IMR-90 (cell line): ENCODE measurements at regions not wholly inside any gene's neighbourhood (a gene's known extent, or its start where the extent isn't known, plus 50 kb on each side); places are given as distances from the start of the nearest gene placed in this dataset.

Experiments
- ATAC-seq: fragments of 200-7000 bp; cut with Tn5 transposase; 2 replicates; pipeline ENCODE4 v1.9.1; 2020; ENCODE audit warnings: low read depth, mild to moderate bottlenecking, moderate library complexity
- BruUV-seq: library from RNA; stranded (reverse); fragments of 400-500 nt; replicated peaks from 2 replicates; lab custom pipeline; 2021; lab: Mats Ljungman, UMichigan
- CTCF ChIA-PET: fragments of 300-600 bp; formaldehyde crosslinking; extraction: SDS; loops from one replicate; lab custom pipeline; 2021; ENCODE audit warnings: antibody characterized with exemption; lab: Yijun Ruan, JAX
- POLR2A ChIA-PET: fragments of 300-600 bp; sonication (Branson Sonifier 250); formaldehyde crosslinking; loops from one replicate; lab custom pipeline; 2022; ENCODE audit warnings: antibody characterized with exemption; ENCODE audit not compliant: unreplicated experiment; lab: Charles Lee
- DNase-seq: peaks from one replicate; pipeline ENCODE4 v3.0.0; 2013
- H2AFZ ChIP-seq: replicated peaks from 2 replicates; pipeline ENCODE3; 2013; ENCODE audit warnings: low read length, mild to moderate bottlenecking; ENCODE audit not compliant: poor library complexity
- H2AK5ac ChIP-seq: 2 replicates; pipeline ENCODE4 v1.6.1; 2013; ENCODE audit warnings: low read depth, low read length, inconsistent platforms
- H2AK9ac ChIP-seq: replicated peaks from 2 replicates; pipeline ENCODE3; 2013; ENCODE audit warnings: mild to moderate bottlenecking, low read depth, low read length, moderate library complexity; ENCODE audit not compliant: poor library complexity
- H2BK120ac ChIP-seq: 2 replicates; pipeline ENCODE4 v1.6.1; 2013; ENCODE audit warnings: low read depth, low read length, inconsistent platforms
- H2BK15ac ChIP-seq: 3 replicates; pipeline ENCODE4 v1.6.1; 2013; ENCODE audit warnings: low read depth, low read length, inconsistent platforms
- H2BK20ac ChIP-seq: 2 replicates; pipeline ENCODE4 v1.6.1; 2013; ENCODE audit warnings: low read depth, mild to moderate bottlenecking, inconsistent platforms, low read length, moderate library complexity
- H2BK5ac ChIP-seq: 2 replicates; pipeline ENCODE4 v1.6.1; 2013; ENCODE audit warnings: mild to moderate bottlenecking, low read depth, low read length, inconsistent platforms; ENCODE audit not compliant: poor library complexity, severe bottlenecking
- H3K14ac ChIP-seq: replicated peaks from 2 replicates; pipeline ENCODE4 v1.6.1; 2013; ENCODE audit warnings: low read depth, low read length, inconsistent platforms
- H3K18ac ChIP-seq: 2 replicates; pipeline ENCODE4 v1.6.1; 2013; ENCODE audit warnings: low read depth, low read length, control low read depth
- H3K23ac ChIP-seq: 2 replicates; pipeline ENCODE4 v1.6.1; 2013; ENCODE audit warnings: low read depth, low read length, inconsistent platforms
- H3K27ac ChIP-seq: 2 replicates; pipeline ENCODE4 v1.5.1; 2013; ENCODE audit warnings: mild to moderate bottlenecking, control low read depth, low read length; ENCODE audit not compliant: insufficient read depth
- H3K27me3 ChIP-seq: 2 replicates; pipeline ENCODE4 v1.6.1; 2013; ENCODE audit warnings: low read length; ENCODE audit not compliant: control insufficient read depth, insufficient read depth
- H3K36me3 ChIP-seq: 2 replicates; pipeline ENCODE4 v1.6.1; 2013; ENCODE audit warnings: low read length, mixed read lengths; ENCODE audit not compliant: control insufficient read depth, insufficient read depth
- H3K4ac ChIP-seq: 2 replicates; pipeline ENCODE4 v1.6.1; 2013; ENCODE audit warnings: low read depth, low read length, inconsistent platforms
- H3K4me1 ChIP-seq: 2 replicates; pipeline ENCODE4 v1.6.1; 2013; ENCODE audit warnings: low read length, mixed read lengths; ENCODE audit not compliant: control insufficient read depth, insufficient read depth
- H3K4me2 ChIP-seq: 2 replicates; pipeline ENCODE4 v1.6.1; 2013; ENCODE audit warnings: low read depth, mild to moderate bottlenecking, control low read depth, low read length, moderate library complexity
- H3K4me3 ChIP-seq: 2 replicates; pipeline ENCODE4 v1.5.1; 2013; ENCODE audit warnings: low read depth, mild to moderate bottlenecking, control low read depth, low read length, moderate library complexity; ENCODE audit not compliant: insufficient read depth
- H3K56ac ChIP-seq: 2 replicates; pipeline ENCODE4 v1.6.1; 2013; ENCODE audit warnings: low read length, inconsistent platforms; ENCODE audit not compliant: insufficient read depth; ENCODE audit errors: extremely low read depth
- H3K79me1 ChIP-seq, 2 experiments: 2 replicates each; pipeline ENCODE4 v1.6.1; 2013; ENCODE audit warnings: low read length in 2 of 2, inconsistent platforms in 1 of 2, low read depth in 1 of 2
- H3K9ac ChIP-seq: 2 replicates; pipeline ENCODE4 v1.6.1; 2013; ENCODE audit warnings: low read depth, low read length, control low read depth
- H3K9me1 ChIP-seq: 2 replicates; pipeline ENCODE4 v1.6.1; 2013; ENCODE audit warnings: low read length, inconsistent platforms; ENCODE audit not compliant: insufficient read depth
- H3K9me3 ChIP-seq: 2 replicates; pipeline ENCODE4 v1.6.1; 2013; ENCODE audit warnings: low read length; ENCODE audit not compliant: control insufficient read depth, insufficient read depth
- H4K20me1 ChIP-seq: 2 replicates; pipeline ENCODE4 v1.6.1; 2013; ENCODE audit warnings: low read length, inconsistent platforms; ENCODE audit not compliant: insufficient read depth
- H4K5ac ChIP-seq: 2 replicates; pipeline ENCODE4 v1.6.1; 2013; ENCODE audit warnings: mild to moderate bottlenecking, low read depth, low read length, control low read depth
- H4K8ac ChIP-seq, 2 experiments: 2 replicates each; pipeline ENCODE4 v1.6.1; 2013; ENCODE audit warnings: low read depth in 2 of 2, low read length in 2 of 2, control low read depth in 1 of 2, inconsistent platforms in 1 of 2
- H4K91ac ChIP-seq: 2 replicates; pipeline ENCODE4 v1.6.1; 2013; ENCODE audit warnings: low read depth, low read length, inconsistent platforms; ENCODE audit not compliant: insufficient read depth
- BHLHE40 ChIP-seq: fragments of 150-350 bp; IDR thresholded peaks from 2 replicates; pipeline ENCODE4 v1.6.1; 2016; ENCODE audit warnings: mild to moderate bottlenecking, low read depth, low read length
- CEBPB ChIP-seq: IDR thresholded peaks from 2 replicates; pipeline ENCODE4 v1.6.1; 2012; ENCODE audit warnings: low read depth, low read length, improper control_type of control experiment
- RAD21 ChIP-seq: IDR thresholded peaks from 2 replicates; pipeline ENCODE4 v1.6.1; 2012; ENCODE audit warnings: low read length, improper control_type of control experiment
- RFX5 ChIP-seq: IDR thresholded peaks from 2 replicates; pipeline ENCODE4 v1.8.0; 2012; ENCODE audit warnings: low read depth, mild to moderate bottlenecking, low read length, moderate library complexity
- SMC3 ChIP-seq: fragments of 150-350 bp; IDR thresholded peaks from 2 replicates; pipeline ENCODE4 v1.6.1; 2016; ENCODE audit warnings: low read depth, mild to moderate bottlenecking, antibody characterized with exemption, low read length, moderate library complexity
- WGBS, 2 experiments: methylation state at CpG; one replicate each; pipeline versions ENCODE4 v1.1.5 to v1.1.7; 2013; ENCODE audit warnings: missing lambda C conversion rate in 2 of 2; ENCODE audit not compliant: insufficient read length in 1 of 2; ENCODE audit errors: extremely low coverage in 2 of 2; 5-methylcytosine and 5-hydroxymethylcytosine counted together
- dilution Hi-C: fragments of 300-500 bp; cut with HindIII; formaldehyde crosslinking; loops from one replicate; pipeline ENCODE4 v1.14.3; 2018; ENCODE audit warnings: low sequenced_read_pairs; ENCODE audit not compliant: unreplicated experiment
- in situ Hi-C: fragments of 300-500 bp; cut with MboI; formaldehyde crosslinking; loops from 3 replicates; pipeline ENCODE4 v1.14.3; 2019; ENCODE audit warnings: low sequenced_read_pairs, inconsistent platforms, mixed read lengths
- intact Hi-C: fragments of 100-400 bp; cut with micrococcal nuclease; formaldehyde crosslinking; loops from 2 replicates; pipeline ENCODE4 v1.10.0; 2022

DNA sequence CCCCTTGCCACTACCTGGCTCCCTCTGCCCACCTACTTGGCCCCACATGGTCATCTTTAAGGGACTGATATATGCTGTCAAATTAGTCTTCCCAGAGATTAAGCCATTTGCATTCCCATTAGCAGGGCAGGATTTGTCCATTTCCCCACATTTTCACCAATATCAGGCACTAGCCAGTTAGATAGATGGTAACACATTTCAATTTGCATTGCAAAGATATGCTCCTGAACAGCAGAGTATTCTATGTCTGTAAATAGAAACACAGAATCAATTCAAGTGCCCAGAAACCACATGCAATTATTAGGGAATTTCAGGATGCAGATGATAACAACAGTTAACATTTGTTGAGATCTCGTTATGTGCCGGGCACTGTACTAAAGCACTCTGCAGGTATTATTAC is 92.6 kb upstream of the IL12B start:
- Histone ChIP-seq H3K56ac (no peak overlapping the region), H3K27ac (no peak overlapping the region), H2BK20ac (no peak overlapping the region), H3K4me2 (no peak overlapping the region), H2BK5ac (no peak overlapping the region), H2BK120ac (no peak overlapping the region), H3K4ac (no peak overlapping the region), H4K20me1 (no peaks in the 10 kb centered on the region), H3K9me3 (no peaks in the 10 kb centered on the region), H2AK9ac (no peak overlapping the region), H4K5ac (no peak overlapping the region), H3K14ac (no peak overlapping the region), H3K9ac (no peak overlapping the region), H3K23ac (no peak overlapping the region), H2AFZ (no peak overlapping the region), H3K36me3 (no peaks in the 10 kb centered on the region), H3K4me1 (no peaks in the 10 kb centered on the region), H3K9me1 (peaks cover 4% of the 10 kb centered on the region; the same call in 1 of the 2 replicates), H3K79me1 (no peaks in the 10 kb centered on the region), H4K8ac (no peak overlapping the region), H3K4me3 (no peak overlapping the region), H2BK15ac (no peak overlapping the region), H4K91ac (no peak overlapping the region), H2AK5ac (no peak overlapping the region), H3K27me3 (peaks cover 19% of the 10 kb centered on the region), H3K18ac (no peak overlapping the region)
- TF ChIP-seq RFX5 (no peak), SMC3 (no peak), RAD21 (no peak), BHLHE40 (no peak), CEBPB (no peak)
- CTCF ChIA-PET = no interaction called here
- no peak for DNase-seq
- BruUV-seq = no TSS peak
- POLR2A ChIA-PET = no interaction called here
- dilution Hi-C loops (no loop called here), intact Hi-C loops (no loop called here), in situ Hi-C loops (no loop called here)
- WGBS, 2 experiments = no CpG with 5 or more reads among the region's 2 CpGs
- ATAC-seq = no peak
